GM18507 (cell line): ENCODE measurements at regions not wholly inside any gene's neighbourhood (a gene's known extent, or its start where the extent isn't known, plus 50 kb on each side); places are given as distances from the start of the nearest gene placed in this dataset.
"Not testable (repeated sequence)": the region's sequence is repeated elsewhere in the genome, so short reads cannot be mapped to it uniquely, and the experiment has no call there.

Experiments
- DNase-seq: peaks from one replicate; pipeline ENCODE4 v3.0.0; 2011; ENCODE audit warnings: low read depth; ENCODE audit not compliant: insufficient read length; ENCODE audit errors: extremely low spot score
- FAIRE-seq: peaks from 2 replicates; lab custom pipeline; 2011; peaks lifted over from hg19 to GRCh38; lab: Jason Lieb, UNC

DNA sequence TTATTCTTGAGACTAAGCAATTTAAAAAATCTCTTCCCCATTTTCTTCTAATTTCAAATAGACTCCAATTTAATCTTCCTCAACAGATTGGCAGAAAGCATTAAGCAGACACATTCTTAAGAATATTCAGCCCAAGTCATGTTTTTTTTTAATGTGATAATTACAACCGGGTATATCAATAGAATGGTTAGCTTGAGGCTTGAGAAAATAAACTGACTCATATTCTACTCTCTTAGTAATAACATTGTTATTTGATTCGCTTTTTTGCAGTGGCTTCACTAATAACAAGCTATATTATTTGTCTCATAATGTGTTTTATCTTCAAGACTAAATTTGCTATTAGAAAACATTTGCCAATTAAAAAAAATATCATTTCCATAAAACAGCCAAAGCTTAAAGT is 488.6 kb upstream of the RGS18 start:
- no peak for FAIRE-seq
- no peak for DNase-seq

DNA sequence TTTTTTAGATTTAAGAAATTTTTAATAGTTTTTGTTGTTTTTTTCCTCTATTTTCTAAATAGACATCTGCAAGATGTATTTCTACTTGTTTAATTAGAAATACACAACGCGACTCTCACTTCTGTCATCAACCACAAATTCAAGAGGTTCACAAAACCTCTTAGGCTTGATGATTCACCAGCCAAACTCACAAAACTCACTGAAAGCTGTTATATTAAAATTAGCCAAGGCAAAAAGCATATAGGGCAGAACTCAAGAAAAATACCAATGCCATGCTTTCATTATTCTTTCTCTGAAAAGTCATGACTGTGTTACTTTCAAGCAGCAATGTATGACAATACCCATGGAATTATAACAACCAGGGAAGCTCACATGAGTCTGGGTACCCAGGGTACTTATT is 487.0 kb upstream of the RGS18 start:
- DNase-seq (no peak), FAIRE-seq (no peak)

DNA sequence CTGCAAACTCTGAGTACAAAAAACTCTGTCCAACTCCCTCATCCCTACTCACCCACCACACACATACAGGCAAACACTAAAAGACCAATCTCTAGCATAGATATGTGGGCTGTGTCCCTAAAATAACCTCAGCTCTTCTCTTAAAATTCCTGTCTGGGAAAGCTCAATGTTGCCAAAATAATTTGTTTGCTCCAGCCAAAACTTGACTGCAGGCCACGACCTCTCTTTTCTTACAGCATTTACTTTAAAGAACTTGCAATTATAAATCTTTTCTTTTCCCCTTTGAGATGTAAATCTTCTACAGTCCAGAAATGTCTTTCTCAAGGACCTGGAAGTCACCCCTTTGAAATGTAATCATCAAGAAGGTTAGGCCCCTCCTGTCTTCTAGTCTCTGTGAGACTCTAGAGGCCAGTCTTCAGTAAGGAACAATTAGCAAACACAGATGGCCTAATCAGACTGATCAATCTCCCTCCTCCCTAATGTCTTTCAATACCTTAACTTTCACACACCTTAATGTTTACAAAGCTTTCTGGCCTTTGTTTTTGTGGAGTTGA is 483.6 kb upstream of the RGS18 start:
- DNase-seq (no peak), FAIRE-seq (no peak)

DNA sequence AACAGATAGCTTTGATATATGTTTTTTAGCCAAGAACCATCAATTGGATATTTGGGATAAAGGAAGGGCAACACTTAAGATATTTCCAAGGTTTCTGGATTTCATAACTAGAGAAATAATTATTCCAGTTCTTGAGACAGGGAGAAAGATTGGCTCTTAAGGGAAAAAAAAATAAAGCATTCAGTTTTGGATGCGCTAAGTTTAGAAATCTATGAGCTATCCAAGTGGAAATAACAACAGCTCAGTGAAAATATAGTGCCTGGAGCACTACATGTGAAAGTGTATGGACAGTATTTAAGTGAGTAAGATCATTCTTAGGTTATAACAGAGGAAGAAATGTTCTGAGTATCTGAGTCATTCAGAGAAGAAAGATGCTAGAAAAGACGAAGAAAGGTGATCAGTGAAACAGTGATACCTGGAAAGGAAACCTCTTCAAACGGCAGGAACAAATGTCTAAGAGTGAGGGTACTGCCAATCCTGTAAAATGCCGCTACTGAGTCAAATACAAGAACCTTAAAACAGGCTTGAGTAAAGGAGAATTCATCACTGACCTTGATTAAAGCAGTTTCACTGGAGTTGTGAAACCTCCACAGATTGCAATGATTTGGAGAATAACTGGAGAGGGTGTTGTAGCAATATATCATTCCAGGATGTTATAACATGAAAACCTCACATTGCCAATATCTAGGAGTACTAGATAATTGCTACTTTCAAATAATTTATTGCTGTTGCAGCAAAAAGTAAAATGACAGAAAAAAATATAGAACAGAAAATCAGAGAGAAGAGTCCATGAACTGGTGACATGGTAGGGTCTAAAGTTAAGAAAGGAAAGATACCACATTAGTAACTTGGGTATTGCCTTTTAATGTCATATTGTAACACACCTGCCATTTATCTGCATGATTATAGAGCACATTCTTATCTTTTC is 482.1 kb upstream of the RGS18 start:
- FAIRE-seq = no peak
- no peak for DNase-seq

DNA sequence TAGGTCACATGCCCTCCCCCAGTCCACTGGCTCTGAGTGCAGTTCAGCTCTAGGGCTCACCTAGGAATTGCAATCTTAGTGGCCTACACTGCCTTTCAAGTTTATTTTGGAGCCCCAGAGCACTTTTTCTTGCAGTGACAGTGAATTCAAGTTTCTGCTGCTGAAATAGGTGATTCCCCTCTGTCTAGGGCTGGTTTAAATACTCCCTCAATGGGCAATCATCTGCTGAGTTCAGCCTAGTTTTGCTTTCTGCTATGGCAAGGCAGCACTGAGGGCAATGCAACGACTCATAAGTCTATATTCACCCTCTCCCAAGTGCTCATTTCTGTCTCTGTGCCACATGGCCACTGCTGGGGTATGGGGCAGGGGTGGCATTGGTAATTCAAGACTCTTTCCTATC is 472.6 kb upstream of the RGS18 start:
- DNase-seq (no peak), FAIRE-seq (no peak)

DNA sequence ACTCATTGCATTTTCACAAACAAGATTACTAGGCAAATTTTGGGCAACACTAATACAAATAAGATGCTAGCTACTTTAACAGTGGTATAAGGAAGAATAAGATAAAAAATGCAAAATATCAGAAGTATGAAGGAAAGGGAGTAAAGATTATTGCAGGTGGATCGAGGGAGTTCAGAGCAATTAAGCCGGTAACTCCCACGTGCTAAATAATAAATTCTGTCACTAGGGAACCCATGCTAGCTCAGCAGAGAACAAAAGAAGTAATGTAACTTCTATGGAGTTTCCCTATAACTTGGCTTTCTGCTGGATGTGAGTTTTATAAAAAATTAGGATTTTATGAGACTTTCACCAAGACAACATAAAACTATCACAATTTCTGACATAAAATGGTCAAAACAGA is 470.5 kb upstream of the RGS18 start:
- FAIRE-seq = no peak
- DNase-seq = no peak

DNA sequence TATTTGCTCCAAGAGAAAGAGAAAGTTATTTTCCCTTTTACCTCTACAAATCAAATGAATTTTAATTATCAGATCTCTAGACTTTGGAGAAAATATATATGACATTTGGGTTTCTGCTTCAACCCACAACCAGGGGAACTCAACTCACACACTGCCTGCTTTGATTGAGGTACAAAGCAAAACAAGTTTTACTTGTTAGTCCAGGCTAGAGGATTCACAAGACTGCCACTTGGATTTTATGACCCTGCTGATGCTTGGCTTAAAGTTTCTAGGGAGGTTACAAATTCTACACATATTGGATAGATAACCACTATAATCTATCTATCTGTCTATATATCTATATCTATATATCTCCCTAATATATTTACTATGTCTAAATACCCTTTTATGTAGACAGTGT is 467.3 kb upstream of the RGS18 start:
- DNase-seq (no peak), FAIRE-seq (no peak)

DNA sequence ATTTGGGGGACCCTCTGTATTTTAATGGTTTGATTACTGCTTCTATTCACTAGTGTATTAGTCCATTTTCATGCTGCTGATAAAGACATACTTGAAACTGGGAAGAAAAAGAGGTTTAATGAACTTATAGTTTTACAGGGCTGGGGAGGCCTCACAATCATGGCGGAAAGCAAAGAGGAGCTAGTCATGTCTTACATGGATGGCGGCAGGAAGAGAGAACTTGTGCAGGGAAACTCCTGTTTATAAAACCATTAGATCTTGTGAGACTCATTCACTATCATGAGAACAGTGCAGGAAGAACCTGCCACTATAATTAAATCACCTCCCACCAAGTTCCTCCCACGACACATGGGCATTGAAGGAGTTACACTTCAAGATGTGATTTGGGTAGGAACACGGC is 464.5 kb upstream of the RGS18 start:
- DNase-seq = no peak
- FAIRE-seq = no peak

DNA sequence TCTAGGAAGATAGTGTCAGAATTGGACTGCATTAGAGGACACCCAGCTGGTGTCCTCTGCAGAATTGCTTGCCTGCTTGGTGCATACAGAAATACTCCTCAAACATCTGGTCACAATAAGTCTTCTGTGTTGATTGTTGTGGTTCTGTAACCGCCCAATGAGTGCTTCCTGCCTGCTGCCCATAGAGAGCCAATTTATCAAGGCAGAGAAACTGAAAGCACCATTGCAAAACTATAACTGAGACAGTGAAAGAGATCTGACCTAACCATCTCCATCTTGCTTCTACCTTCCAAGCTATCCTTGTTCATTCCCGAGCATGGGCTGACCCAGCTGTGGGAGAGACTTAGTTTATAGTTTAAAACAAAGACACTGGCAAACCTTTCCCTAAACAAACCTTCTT is 462.4 kb upstream of the RGS18 start:
- DNase-seq (no peak), FAIRE-seq (no peak)

DNA sequence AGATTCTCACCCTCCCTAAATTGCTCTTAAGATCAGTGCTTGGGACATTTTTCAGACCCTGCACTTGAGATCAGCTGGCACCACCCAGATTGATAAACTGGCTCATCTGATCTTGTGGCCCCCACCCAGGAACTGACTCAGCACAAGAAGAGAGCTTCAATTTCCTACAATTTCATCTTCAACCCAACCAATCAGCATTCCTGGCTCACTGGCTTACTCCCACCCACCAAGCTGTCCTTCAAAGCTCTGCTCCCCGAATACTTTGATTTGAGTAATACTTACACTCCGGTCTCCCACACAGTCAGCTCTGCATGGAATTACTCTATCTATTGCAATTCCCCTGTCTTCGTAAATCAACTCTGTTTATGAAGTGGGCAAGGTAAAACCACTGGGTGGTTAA is 461.9 kb upstream of the RGS18 start:
- no peak for FAIRE-seq
- no peak for DNase-seq

DNA sequence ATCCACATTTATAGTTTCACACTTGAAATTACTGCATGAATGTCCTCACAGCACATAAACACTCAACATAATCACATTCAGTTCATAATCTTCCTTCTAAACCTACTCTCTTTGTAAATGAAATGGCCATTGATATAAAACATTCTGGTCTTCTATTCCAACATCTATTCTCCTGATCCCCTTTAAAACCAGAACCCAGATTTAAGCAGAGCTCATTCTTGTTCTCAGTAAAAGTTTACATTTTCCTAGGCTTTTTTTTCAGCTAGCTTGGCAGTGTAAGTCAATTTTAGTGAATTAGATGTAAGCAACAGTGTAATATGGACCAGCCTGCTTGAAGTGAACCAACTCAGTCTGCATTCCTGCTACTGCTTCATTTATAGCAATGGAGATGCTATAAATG is 460.7 kb upstream of the RGS18 start:
- DNase-seq (no peak), FAIRE-seq (no peak)

DNA sequence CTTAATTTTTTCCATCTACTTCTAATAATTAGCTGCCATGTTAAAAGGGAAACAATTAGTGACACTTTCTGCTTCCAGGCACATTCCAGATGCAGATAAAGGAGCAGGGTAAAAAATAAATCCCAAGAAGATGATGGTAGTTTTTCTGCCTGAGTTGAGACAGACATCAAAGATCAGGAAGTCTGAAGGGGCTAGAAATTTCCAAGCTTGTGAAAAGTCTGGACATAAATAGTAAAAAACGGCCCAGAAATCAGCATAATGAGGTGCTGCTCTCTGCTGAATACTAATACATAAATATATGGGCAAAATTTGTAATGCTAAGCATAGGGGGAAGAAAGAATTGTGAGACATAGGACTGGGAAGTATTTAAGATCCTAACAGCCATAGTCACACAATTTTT is 460.0 kb upstream of the RGS18 start:
- no peak for FAIRE-seq
- no peak for DNase-seq

DNA sequence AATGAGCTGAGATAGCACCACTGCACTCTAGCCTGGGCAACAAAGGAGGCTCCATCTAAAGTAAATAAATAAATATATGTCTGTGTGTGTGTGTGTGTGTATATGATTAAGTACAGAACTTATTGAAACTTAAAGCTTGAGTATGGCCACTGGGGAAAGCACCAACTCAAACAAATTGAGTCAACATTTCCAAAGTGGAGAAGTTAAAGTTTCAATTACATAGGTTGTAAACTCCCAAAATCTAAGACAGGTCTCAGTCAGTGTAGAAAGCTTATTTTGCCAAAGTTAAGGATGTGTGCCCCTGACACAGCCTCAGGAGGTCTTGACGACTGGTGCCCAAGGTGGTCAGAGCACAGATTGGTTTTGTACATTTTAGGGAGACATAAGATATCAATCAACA is 458.9 kb upstream of the RGS18 start:
- FAIRE-seq (no peak), DNase-seq (no peak)

DNA sequence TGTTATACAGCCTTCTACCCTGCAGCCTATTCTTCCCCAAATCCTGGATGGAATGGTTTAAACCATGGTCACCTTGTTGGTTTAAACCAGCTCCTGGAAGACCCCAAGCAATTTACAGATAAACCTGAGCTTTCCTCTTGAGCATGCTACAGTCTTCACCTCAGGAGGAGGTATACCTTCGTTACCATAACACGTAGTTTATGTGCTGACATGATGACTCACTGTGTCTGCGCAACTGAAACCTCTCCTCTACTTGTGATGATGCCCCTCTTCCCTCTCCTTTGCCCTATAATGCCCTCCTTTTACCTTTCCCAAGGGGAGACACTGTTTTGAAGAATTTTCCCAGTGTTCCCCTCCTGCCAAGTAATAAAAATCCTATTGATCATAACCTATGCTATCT is 457.3 kb upstream of the RGS18 start:
- FAIRE-seq = no peak

DNA sequence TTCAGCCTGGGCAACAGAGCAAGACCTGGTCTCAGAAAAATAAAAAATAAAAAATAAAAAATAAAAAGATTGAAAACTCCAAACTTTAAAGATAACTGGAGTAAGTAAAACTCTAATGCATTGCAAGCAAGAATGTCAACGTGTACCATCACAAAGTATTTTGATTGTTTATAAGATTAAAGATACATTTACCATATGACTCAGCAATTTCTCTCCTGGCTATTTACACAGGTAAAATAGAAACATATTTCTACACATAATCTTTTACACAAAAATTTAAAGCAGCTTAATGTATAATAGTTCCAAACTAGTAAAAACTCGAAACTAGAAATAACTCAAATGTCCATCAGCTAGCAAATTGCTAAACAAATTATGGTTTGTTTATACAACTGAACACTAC is 456.1 kb upstream of the RGS18 start:
- DNase-seq = no peak
- FAIRE-seq = no peak

More for the DNA sequence above, 457.3 kb upstream of the RGS18 start:
- no peak for DNase-seq

DNA sequence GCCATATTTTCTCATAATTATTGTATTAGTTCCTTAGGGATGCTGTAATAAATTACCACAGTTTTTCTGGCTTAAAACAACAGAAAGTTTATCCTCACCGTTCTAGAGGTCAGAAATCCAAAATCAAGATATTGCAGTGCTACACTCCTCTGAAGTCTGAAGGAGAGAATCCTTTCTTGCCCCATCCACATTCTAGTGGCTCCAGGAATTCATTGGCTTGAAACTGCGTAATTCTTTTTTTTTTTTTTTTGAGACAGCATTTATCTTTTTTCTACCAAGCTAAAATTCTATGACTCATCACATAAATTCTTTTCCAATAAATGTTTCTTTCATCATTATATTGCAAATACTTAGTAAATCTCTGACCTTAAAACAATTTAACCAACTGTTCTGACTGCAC is 451.0 kb upstream of the RGS18 start:
- DNase-seq = no peak
- no peak for FAIRE-seq

DNA sequence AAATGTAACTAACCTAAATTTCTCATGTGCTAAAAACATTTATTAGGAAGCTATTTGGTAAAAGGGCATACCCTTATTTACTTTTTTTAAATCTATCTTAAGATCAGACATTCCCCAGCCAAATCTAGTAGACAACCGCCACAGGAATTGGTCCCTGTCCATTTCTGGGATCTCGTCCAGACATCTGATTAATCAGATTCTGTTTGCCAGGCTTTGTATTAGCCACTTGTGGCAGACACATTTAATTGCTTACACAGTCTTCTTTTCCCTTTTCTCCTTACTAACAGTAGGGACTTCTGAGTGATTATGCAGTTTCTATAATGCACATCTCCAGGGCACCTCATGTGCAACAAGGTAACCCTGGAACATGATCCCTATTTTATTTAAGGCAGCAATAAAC is 449.0 kb upstream of the RGS18 start:
- FAIRE-seq (no peak), DNase-seq (no peak)

DNA sequence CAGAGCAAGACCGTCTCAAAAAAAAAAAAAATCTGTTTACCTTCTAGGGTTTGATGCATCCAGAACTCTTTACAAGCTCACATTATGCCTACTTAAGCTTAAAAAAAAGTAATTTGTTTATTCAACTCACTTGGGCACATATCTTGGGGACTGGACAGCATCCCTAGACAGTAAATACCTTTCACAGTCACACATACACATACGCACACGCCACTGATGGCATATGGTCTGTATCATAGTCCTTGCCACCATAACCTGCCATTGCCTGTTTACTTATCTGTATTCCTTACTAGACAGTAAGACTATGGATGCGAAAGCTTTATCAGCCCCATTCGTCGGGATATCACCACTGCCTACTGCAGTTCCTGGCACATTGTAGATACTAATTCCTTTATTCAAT is 446.3 kb upstream of the RGS18 start:
- FAIRE-seq (no peak), DNase-seq (no peak)

DNA sequence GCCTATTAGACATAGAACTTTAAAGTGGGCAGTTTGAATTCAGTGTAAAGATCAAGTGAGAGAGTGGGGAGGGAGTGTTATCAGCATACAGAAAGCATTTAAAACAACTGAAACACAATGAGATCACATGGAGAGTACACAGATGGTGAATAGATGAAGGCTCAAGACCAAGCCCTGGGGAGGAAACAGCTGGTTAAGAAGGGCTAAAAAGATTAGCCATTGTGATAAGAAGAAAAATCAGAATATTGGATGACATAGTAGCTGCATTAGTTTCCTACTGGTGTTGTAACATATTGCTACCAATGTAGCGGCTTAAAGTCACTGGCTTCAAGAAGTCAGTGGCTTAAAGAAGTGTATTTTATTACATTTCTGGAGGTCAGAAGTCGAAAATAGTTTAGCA is 443.4 kb upstream of the RGS18 start:
- no peak for DNase-seq

DNA sequence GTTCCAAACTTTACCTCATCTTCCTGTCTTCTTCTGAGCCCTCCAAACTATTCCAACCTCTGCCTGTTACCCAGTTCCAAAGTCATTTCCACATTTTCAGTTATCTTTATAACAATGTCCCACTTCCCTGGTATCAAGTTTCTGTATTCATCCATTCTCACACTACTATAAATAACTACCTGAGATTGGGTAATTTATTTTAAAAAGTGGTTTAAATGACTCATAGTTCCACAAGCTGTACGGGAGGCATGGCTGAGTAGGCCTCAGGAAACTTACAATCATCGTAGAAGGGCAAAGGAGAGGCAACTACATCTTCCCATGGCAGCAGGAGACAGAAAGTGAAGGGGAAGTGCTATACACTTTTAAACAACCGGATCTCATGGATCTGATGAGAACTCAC is 428.5 kb upstream of the RGS18 start:
- FAIRE-seq = no peak
- no peak for DNase-seq

More for the DNA sequence above, 443.4 kb upstream of the RGS18 start:
- no peak for FAIRE-seq

DNA sequence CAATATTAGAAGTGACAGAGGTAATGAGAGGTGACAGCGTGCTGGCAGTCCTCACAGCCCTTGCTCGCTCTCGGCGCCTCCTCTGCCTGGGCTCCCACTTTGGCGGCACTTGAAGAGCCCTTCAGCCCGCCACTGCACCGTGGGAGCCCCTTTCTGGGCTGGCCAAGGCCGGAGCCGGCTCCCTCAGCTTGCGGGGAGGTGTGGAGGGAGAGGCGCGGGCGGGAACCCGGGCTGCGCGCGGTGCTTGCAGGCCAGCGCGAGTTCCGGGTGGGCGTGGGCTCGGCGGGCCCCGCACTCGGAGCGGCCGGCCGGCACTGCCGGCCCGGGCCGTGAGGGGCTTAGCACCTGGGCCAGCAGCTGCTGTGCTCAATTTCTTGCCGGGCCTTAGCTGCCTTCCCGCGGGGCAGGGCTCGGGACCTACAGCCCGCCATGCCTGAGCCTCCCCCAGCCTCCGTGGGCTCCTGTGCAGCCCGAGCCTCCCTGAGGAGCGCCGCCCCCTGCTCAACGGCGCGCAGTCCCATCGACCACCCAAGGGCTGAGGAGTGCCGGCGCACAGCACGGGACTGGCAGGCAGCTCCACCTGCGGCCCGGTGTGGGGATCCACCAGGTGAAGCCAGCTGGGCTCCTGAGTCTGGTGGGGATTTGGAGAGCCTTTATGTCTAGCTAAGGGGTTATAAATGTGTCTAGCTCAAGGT is 426.5 kb upstream of the RGS18 start:
- not testable (repeated sequence) for FAIRE-seq, DNase-seq
